Gastrocnemius medialis (tissue), 4 donors: ENCODE measurements at regions not wholly inside any gene's neighbourhood (a gene's known extent, or its start where the extent isn't known, plus 50 kb on each side); places are given as distances from the start of the nearest gene placed in this dataset.

Experiments
- CTCF ChIP-seq, 5 experiments: fragments of 450-650 bp in 3 of 5; fragments of 200-600 bp in 2 of 5; sonication (generic) in 2 of 5; IDR thresholded peaks in 4 of 5; conservative IDR thresholded peaks in 1 of 5; 1 replicate in 4 of 5; 2 replicates in 1 of 5; pipeline ENCODE4 v1.5.1; 2016 to 2019; ENCODE audit warnings: antibody characterized with exemption in 5 of 5, mild to moderate bottlenecking in 3 of 5, moderate library complexity in 3 of 5
- POLR2A ChIP-seq, 2 donors: fragments of 450-650 bp; IDR thresholded peaks; one replicate each; pipeline ENCODE4 v1.6.1; 2017; ENCODE audit warnings: antibody characterized with exemption in 2 of 2, mild to moderate bottlenecking in 2 of 2, moderate library complexity in 2 of 2

- no peak for TF ChIP-seq POLR2A (IDR thresholded peaks at IDR 0.05)
- TF ChIP-seq CTCF (IDR thresholded peaks at IDR 0.05 in 4 of 5, conservative IDR thresholded peaks at IDR 0.05 in 1 of 5) = no peak
Measured at GRCh38 chr6:111967131-111967530, 86.8 kb upstream of the CCN6 start.
